HEK293 (cell line): ENCODE measurements at regions not wholly inside any gene's neighbourhood (a gene's known extent, or its start where the extent isn't known, plus 50 kb on each side); places are given as distances from the start of the nearest gene placed in this dataset.

ENCODE experiments used
- CTCF ChIP-seq: fragments of 450-650 bp; formaldehyde crosslinking; IDR thresholded peaks from 2 replicates; pipeline ENCODE4 v1.5.1; 2016; ENCODE audit warnings: missing biosample characterization, missing genetic modification characterization
- REPIN1 ChIP-seq: fragments of 450-650 bp; formaldehyde crosslinking; IDR thresholded peaks from 2 replicates; pipeline ENCODE4 v1.5.1; 2017; ENCODE audit warnings: missing biosample characterization, missing genetic modification characterization, low read depth
- YY1 ChIP-seq: fragments of 450-650 bp; formaldehyde crosslinking; IDR thresholded peaks from 2 replicates; pipeline ENCODE4 v1.5.1; 2018; ENCODE audit warnings: missing biosample characterization, missing genetic modification characterization
- ZNF24 ChIP-seq: fragments of 450-650 bp; formaldehyde crosslinking; IDR thresholded peaks from 2 replicates; pipeline ENCODE4 v1.5.1; 2016; ENCODE audit warnings: missing biosample characterization, missing genetic modification characterization
- ZNF785 ChIP-seq: fragments of 450-650 bp; formaldehyde crosslinking; IDR thresholded peaks from 2 replicates; pipeline ENCODE4 v1.5.1; 2016; ENCODE audit warnings: missing biosample characterization, missing genetic modification characterization

- TF ChIP-seq ZNF785 (tag by site-specific recombination), result no peak
- no peak for TF ChIP-seq YY1
- TF ChIP-seq REPIN1 (tag by site-specific recombination), result no peak
- TF ChIP-seq ZNF24, result no peak
- TF ChIP-seq CTCF (tag by site-specific recombination), result no peak
These were observed 852.2 kb upstream of the CITED2 start for GRCh38 chr6:140226637-140227036.
